Brain microvascular endothelial cell (primary cell): ENCODE measurements at regions not wholly inside any gene's neighbourhood (a gene's known extent, or its start where the extent isn't known, plus 50 kb on each side); places are given as distances from the start of the nearest gene placed in this dataset.
A peak's percentile ranks its signal among the peaks of the same experiment; 100 is the strongest.

Experiments used
- DNase-seq: peaks from one replicate; pipeline ENCODE4 v3.0.0-alpha.2; 2020
- H3K27ac ChIP-seq: fragments of 250-450 bp; sonication (Bioruptor Pico); 2 replicates; pipeline ENCODE4 v1.5.1; 2020; ENCODE audit warnings: mild to moderate bottlenecking, moderate library complexity
- H3K27me3 ChIP-seq: fragments of 250-450 bp; sonication (Bioruptor Pico); replicated peaks from 2 replicates; pipeline ENCODE4 v1.5.1; 2020; ENCODE audit warnings: mild to moderate bottlenecking
- H3K36me3 ChIP-seq: fragments of 250-450 bp; sonication (Bioruptor Pico); replicated peaks from 2 replicates; pipeline ENCODE4 v1.5.1; 2020; ENCODE audit warnings: mild to moderate bottlenecking
- H3K4me3 ChIP-seq: 2 replicates; pipeline ENCODE4 v1.5.1; 2011; ENCODE audit warnings: low read depth, mild to moderate bottlenecking, control low read depth, low read length, moderate library complexity
- in situ Hi-C: cut with HindIII; loops from 2 replicates; pipeline ENCODE4 v1.10.0; 2017; ENCODE audit warnings: low sequenced_read_pairs, low pct_ligation_motif_present
- TF ChIP-seq, protein P1 (sequence below): IDR thresholded peaks from 2 replicates; pipeline ENCODE4 v1.5.1; 2011; ENCODE audit warnings: low read depth, mild to moderate bottlenecking, moderate library complexity, low read length, control low read depth, inconsistent platforms; ENCODE audit errors: missing control alignments

DNA sequence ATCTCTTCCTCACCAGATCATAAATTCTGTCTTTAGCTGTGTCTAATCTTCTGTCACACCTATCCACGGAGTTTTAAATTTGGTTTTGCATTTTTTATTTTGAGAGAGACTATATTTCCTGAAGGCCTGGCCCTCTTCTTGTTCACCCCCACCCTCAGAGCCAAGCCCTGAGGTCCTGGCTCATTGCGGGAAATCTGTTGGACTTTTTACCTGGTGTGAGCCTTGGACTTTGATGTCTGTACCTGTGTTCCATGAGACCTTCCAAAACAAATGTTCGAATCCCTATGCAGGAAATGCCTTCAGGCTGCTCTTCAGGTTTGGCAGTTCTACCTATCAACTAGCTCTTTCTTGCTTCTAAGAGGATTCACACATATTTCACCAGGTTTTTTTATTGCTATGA, 175.2 kb upstream of the GRB10 start:
- no peak for DNase-seq
- H3K27ac ChIP-seq: no peak overlapping the region
- H3K27me3 ChIP-seq: no peaks in the 10 kb centered on the region
- TF ChIP-seq, protein P1, sequence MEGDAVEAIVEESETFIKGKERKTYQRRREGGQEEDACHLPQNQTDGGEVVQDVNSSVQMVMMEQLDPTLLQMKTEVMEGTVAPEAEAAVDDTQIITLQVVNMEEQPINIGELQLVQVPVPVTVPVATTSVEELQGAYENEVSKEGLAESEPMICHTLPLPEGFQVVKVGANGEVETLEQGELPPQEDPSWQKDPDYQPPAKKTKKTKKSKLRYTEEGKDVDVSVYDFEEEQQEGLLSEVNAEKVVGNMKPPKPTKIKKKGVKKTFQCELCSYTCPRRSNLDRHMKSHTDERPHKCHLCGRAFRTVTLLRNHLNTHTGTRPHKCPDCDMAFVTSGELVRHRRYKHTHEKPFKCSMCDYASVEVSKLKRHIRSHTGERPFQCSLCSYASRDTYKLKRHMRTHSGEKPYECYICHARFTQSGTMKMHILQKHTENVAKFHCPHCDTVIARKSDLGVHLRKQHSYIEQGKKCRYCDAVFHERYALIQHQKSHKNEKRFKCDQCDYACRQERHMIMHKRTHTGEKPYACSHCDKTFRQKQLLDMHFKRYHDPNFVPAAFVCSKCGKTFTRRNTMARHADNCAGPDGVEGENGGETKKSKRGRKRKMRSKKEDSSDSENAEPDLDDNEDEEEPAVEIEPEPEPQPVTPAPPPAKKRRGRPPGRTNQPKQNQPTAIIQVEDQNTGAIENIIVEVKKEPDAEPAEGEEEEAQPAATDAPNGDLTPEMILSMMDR: no peak
- no peaks in the 10 kb centered on the region for H3K36me3 ChIP-seq
- in situ Hi-C loops: no loop called here
- H3K4me3 ChIP-seq: no peak overlapping the region

DNA sequence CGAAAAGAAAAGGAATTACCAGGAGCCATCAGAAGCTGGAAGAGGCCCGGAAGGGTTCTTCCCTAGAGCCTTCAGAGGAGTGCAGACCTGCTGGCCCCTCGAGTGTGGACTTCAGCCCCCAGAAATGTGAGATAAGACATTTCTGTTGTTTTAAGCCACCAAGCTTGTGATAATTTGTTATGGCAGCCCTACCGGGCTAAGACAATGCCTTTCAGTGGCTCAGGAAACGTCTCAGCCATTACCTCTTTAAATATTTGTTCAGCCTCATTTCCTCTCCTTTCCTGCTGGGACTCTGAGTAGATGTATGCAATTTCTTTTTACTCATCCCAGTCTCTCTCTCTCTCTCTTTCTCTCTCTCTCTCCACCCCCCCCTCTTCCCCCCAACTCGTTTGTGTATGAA, 174.7 kb upstream of the GRB10 start:
- no peaks in the 10 kb centered on the region for H3K27me3 ChIP-seq
- in situ Hi-C loops: no loop called here
- TF ChIP-seq, protein P1: no peak
- DNase-seq: no peak
- H3K36me3 ChIP-seq: no peaks in the 10 kb centered on the region
- H3K27ac ChIP-seq: no peak overlapping the region
- no peak overlapping the region for H3K4me3 ChIP-seq

DNA sequence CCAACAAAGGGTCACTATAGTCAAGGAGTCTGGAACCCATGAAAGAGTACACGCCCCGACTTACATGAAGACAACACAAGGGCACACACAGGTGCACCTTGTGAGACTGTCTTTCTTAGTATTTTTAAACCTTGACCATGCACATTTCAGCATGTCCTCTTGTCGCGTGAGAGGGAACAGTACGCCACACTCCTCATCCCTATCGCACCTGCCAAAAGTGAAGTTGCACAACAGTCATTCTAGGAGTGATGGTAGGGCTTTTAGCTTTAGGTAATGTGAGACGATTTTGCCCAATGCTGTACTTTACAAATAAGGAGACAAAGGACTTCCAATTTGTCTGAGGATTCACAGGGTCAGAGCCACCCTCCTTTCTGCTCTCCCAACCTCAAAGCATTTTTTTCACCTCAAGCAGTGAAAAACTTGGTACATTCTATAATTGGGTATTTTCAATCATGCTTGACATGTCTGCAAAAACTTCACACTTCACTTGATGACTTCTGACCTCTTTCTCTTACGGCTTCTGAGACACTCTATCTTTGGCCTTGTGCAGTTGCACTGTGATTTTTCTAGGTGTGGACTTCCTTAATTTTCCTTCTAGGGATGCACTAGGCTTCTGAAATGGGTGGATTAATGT, 173.9 kb upstream of the GRB10 start:
- H3K27ac ChIP-seq: no peak overlapping the region
- no peaks in the 10 kb centered on the region for H3K36me3 ChIP-seq
- DNase-seq: no peak
- H3K27me3 ChIP-seq: no peaks in the 10 kb centered on the region
- in situ Hi-C loops: no loop called here
- TF ChIP-seq, protein P1: no peak
- no peak overlapping the region for H3K4me3 ChIP-seq

DNA sequence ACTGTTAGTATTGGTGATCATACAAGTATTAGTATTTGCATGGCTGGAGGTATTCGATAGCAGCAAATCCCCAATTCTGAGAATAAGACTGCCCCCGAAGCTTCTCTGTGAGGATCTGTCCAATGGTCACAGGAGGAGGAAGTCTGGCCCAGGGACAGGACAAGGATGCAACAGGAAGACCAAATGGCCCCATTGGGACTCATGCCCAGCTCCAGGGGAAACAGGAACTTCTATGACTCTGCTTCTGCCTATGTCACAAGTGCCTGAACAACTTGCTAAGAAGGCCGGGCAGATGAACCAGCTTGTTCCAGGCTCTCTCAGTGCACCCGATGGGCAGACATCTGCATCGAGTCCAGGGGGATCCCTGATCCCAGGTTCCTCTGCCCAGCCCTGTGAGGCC, 172.0 kb upstream of the GRB10 start:
- H3K4me3 ChIP-seq: no peak overlapping the region
- TF ChIP-seq, protein P1: no peak
- in situ Hi-C loops: no loop called here
- H3K27ac ChIP-seq: no peak overlapping the region
- no peaks in the 10 kb centered on the region for H3K36me3 ChIP-seq
- no peak for DNase-seq
- no peaks in the 10 kb centered on the region for H3K27me3 ChIP-seq

DNA sequence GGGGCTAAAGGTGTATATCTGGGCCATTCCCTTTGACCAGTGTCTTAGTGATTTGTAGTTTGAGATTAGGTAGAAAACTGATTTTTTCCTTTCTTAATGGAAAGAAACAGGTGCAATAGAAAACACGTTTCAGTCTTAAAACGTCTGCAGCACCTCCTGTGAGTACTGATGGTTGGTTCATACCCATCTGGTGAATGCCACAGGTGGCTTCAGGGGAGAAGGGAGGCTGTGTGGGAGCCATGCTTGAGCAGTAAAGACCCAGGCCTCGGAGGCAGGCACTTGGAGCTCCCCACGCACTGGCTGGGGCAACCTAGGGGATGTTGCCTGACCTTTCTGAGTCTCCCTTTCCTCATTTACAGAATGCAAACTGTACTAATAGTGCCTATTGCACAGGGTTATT, 171.5 kb upstream of the GRB10 start:
- TF ChIP-seq, protein P1: no peak
- in situ Hi-C loops: no loop called here
- H3K4me3 ChIP-seq: no peak overlapping the region
- H3K27ac ChIP-seq: no peak overlapping the region
- no peaks in the 10 kb centered on the region for H3K36me3 ChIP-seq
- no peaks in the 10 kb centered on the region for H3K27me3 ChIP-seq
- no peak for DNase-seq

DNA sequence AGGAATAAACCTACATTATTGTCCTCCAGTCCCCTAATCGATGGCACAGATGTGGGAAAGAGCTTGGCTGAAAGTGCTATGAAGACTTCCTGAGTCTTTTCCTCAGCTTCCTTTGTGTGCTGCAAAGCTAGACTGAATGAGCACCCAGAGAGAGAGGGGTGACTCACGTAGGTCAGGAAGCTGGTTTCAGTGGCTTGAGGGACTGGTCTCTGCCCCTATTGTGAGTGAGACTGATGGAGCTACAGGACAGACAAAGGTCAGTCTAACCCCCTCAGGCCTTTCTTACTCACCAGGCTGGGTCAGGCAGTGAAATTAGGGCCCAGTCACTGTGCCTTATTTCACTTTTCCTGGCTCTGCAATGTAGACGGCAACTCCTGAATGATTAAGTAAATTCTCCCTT, 171.1 kb upstream of the GRB10 start:
- in situ Hi-C loops: no loop called here
- TF ChIP-seq, protein P1: no peak
- H3K27me3 ChIP-seq: no peaks in the 10 kb centered on the region
- no peaks in the 10 kb centered on the region for H3K36me3 ChIP-seq
- peak; percentile 66 for DNase-seq
- H3K27ac ChIP-seq: no peak overlapping the region
- no peak overlapping the region for H3K4me3 ChIP-seq
